Mucosa of rectum (tissue), 2 donors: ENCODE measurements at regions not wholly inside any gene's neighbourhood (a gene's known extent, or its start where the extent isn't known, plus 50 kb on each side); places are given as distances from the start of the nearest gene placed in this dataset.
"Not testable (repeated sequence)": the region's sequence is repeated elsewhere in the genome, so short reads cannot be mapped to it uniquely, and the experiment has no call there.

Experiments used
- H3K27ac ChIP-seq, 2 donors: one replicate each; pipeline ENCODE4 v1.7.0; 2013; ENCODE audit warnings: inconsistent platforms in 2 of 2, low read depth in 2 of 2, low read length in 2 of 2
- H3K27me3 ChIP-seq, 2 donors: one replicate each; pipeline ENCODE4 v1.7.0; 2013; ENCODE audit warnings: low read length in 2 of 2; ENCODE audit not compliant: control insufficient read depth in 2 of 2, insufficient read depth in 2 of 2
- H3K36me3 ChIP-seq, 2 donors: one replicate each; pipeline ENCODE4 v1.7.0; 2013; ENCODE audit warnings: low read length in 2 of 2; ENCODE audit not compliant: control insufficient read depth in 2 of 2, insufficient read depth in 2 of 2
- H3K4me1 ChIP-seq, 2 donors: one replicate each; pipeline ENCODE4 v1.7.0; 2013; ENCODE audit warnings: low read length in 2 of 2, mild to moderate bottlenecking in 1 of 2; ENCODE audit not compliant: control insufficient read depth in 2 of 2, insufficient read depth in 2 of 2
- H3K4me3 ChIP-seq, 2 donors: one replicate each; pipeline ENCODE4 v1.7.0; 2013; ENCODE audit warnings: low read length in 2 of 2
- H3K9ac ChIP-seq, 2 donors: one replicate each; pipeline ENCODE4 v1.7.0; 2013; ENCODE audit warnings: low read length in 2 of 2, low read depth in 1 of 2, mild to moderate bottlenecking in 1 of 2
- H3K9me3 ChIP-seq, 2 donors: one replicate each; pipeline ENCODE4 v1.7.0; 2013; ENCODE audit warnings: low read length in 2 of 2; ENCODE audit not compliant: control insufficient read depth in 2 of 2
- donor health status: healthy.
- donor health status: Normal muscosa, but diverticular disease.

DNA sequence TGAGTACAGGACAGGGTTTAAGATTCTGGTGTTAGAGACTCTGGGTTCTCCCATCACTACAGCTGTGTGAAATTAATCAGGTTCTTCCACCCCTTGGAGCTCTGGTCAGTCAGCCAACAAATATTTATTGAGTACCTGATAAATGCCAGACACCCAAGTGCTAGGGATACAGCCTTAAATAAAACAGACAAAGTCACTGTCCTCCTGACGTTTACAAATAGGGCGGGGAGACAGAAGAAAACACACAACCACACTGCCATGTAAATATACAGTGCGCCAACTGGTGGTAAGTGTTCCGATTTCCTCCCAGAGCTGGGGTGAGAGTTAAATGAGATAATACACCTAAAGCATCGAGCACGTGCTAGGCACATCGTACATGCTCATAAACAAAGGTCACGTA lies 121.0 kb downstream of the COPRS start:
- H3K4me1 ChIP-seq, result no peaks in the 10 kb centered on the region
- H3K4me3 ChIP-seq, result no peak overlapping the region
- no peak overlapping the region for H3K9ac ChIP-seq
- H3K9me3 ChIP-seq, result no peaks in the 10 kb centered on the region
- no peaks in the 10 kb centered on the region for H3K27me3 ChIP-seq
- no peak overlapping the region for H3K27ac ChIP-seq
- H3K36me3 ChIP-seq, result no peaks in the 10 kb centered on the region

DNA sequence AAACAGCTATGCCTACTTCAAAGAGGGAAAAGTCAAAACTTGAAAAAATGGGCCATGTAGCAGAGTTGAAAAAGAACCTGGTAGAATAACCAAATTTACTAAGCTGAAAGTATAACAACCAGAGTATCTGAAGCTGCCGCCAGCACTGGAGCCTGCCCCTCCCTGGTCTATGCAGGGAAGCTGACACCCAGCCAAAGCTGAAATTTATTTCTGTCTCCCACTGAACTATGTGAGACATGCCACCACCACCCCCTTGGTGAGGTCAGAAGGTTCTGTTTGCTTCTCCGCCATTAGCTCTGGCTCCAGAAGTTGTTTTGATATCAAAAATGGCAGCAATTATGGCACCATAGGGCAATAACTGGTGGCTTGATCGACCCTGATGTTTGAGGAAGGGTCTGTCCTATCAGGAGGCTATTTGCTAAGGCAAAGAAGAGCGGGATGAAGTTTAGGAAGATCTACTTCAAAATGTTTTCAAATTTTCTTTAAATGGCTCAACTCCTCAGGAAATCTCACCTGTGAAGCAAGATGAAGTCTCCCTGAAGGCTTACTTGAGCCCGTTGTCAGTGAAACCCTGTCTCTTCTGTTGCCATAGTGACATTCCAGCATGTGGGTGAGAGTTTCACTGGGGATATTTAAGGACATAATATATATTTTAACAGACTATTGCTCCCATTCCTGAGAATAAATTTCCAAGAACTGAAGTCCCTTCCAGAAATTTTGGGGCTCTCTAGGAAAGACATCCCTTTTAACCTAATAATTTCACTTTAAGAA lies 122.0 kb downstream of the COPRS start:
- H3K4me3 ChIP-seq, result no peak overlapping the region
- H3K4me1 ChIP-seq, result no peaks in the 10 kb centered on the region
- no peak overlapping the region for H3K27ac ChIP-seq

DNA sequence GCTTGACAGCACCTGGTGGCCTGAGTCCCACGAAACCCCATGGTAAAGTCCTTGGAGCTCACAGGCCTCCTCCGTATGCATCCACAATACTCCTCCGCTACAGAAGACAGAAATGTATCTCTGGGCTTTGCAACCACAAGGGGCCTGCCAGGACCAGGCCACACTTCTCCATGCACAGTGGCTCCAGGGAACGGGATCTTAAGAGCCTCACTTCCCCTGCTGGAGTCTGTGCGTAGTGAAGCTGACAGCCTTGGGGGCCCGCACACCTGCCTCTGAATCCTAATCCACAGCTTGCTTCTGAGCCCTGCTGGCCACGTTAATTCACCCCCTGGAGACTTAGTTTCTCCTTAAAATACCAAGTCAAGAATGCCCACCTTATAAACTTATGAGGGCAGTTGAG lies 125.7 kb downstream of the COPRS start:
- H3K4me1 ChIP-seq, result no peaks in the 10 kb centered on the region
- H3K36me3 ChIP-seq, result no peaks in the 10 kb centered on the region
- no peak overlapping the region for H3K9ac ChIP-seq
- no peaks in the 10 kb centered on the region for H3K9me3 ChIP-seq
- H3K27me3 ChIP-seq, result no peaks in the 10 kb centered on the region
- no peak overlapping the region for H3K4me3 ChIP-seq
- H3K27ac ChIP-seq, result no peak overlapping the region

More for the DNA sequence above, 122.0 kb downstream of the COPRS start:
- no peaks in the 10 kb centered on the region for H3K27me3 ChIP-seq
- H3K9me3 ChIP-seq, result no peaks in the 10 kb centered on the region
- no peak overlapping the region for H3K9ac ChIP-seq
- no peaks in the 10 kb centered on the region for H3K36me3 ChIP-seq

DNA sequence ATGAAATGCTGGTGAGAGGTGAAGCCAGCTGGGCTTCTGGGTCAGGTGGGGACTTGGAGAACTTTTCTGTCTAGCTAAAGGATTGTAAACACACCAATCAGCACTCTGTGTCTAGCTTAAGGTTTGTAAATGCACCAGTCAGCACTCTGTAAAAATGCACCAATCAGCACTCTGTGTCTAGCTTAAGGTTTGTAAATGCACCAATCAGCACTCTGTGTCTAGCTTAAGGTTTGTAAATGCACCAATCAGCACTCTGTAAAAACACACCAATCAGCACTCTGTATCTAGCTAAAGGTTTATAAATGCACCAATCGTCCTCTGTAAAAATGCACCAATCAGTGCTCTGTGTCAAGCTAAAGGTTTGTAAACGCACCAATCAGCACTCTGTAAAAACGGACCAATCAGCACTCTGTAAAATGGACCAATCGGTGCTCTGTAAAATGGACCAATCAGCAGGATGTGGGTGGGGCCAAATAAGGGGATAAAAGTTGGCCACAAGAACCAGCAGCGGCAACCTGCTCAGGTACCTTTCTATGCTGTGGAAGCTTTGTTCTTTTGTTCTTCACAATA lies 127.4 kb downstream of the COPRS start:
- H3K27me3 ChIP-seq, H3K4me3 ChIP-seq, H3K27ac ChIP-seq: not testable (repeated sequence)

DNA sequence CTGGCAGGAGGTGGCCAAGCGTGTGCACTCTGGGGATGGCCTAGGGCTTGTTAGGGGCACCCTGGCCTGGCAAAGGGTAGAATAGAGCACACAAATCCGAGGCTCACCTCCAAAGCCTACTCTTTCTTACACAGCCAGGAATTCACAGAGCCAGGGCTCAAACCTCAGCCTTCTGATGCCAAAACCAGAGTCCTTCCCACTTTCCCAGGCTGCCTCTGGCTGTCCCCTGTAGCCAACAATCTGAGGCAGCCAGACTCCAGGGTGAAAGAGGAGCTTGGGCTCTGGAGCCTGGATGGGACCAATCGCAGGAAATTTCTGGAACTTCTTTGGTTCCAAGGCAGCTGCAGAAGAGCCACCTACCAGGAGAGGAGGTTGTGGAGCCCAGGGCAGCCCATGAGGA lies 127.9 kb downstream of the COPRS start:
- H3K9me3 ChIP-seq, result no peaks in the 10 kb centered on the region
- no peak overlapping the region for H3K27ac ChIP-seq
- no peaks in the 10 kb centered on the region for H3K4me1 ChIP-seq
- H3K36me3 ChIP-seq, result no peaks in the 10 kb centered on the region
- H3K9ac ChIP-seq, result no peak overlapping the region
- no peaks in the 10 kb centered on the region for H3K27me3 ChIP-seq
- H3K4me3 ChIP-seq, result no peak overlapping the region

More for the DNA sequence above, 127.4 kb downstream of the COPRS start:
- H3K4me1 ChIP-seq, H3K36me3 ChIP-seq, H3K9me3 ChIP-seq, H3K9ac ChIP-seq: not testable (repeated sequence)

DNA sequence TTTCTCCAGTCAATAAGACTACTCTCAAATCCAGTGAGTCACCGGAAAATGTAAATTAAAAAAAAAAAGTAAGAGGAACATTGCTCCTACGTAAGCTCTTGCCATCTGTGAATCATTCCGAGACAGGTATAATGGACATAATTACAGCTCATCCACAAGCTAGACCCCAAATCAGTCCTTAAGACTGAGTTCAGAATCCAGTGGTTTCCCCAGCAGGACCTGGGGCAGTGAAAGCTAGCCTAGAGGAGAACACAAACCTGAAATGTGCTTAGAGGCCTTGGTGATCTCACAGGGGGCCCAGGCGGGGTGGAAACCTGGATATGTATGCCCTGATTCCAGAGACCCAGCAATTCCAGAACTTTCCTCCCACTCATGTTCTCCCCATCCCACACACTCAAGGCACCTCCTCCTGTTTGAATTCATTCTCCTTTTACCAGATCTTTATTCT lies 132.0 kb downstream of the COPRS start:
- no peaks in the 10 kb centered on the region for H3K27me3 ChIP-seq
- no peak overlapping the region for H3K9ac ChIP-seq
- no peaks in the 10 kb centered on the region for H3K36me3 ChIP-seq
- no peaks in the 10 kb centered on the region for H3K4me1 ChIP-seq
- H3K4me3 ChIP-seq, result no peak overlapping the region
- no peak overlapping the region for H3K27ac ChIP-seq
- no peaks in the 10 kb centered on the region for H3K9me3 ChIP-seq

DNA sequence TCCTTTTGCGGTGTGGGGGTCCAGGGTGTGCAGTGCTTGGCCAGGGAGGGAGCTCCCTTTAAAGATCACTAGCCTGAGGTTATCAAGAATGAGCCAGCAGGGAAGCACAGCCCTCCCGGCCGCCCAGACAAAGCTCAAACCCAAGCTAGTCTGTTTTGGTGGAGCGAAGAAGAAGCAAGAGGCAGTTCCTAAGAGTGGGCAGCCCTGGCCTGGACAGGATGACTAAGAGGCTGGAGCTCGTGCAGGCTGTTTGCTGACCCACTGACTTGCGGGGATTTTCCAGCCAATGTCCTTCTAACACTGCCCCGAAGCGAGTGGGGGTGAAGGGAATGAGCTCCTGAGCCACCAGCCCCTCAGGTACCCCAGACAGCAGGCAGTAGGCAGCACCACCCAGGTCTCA lies 134.4 kb downstream of the COPRS start:
- no peaks in the 10 kb centered on the region for H3K9me3 ChIP-seq
- no peaks in the 10 kb centered on the region for H3K36me3 ChIP-seq
- H3K27ac ChIP-seq, result no peak overlapping the region
- H3K9ac ChIP-seq, result no peak overlapping the region
- no peaks in the 10 kb centered on the region for H3K4me1 ChIP-seq
- no peaks in the 10 kb centered on the region for H3K27me3 ChIP-seq
- no peak overlapping the region for H3K4me3 ChIP-seq

DNA sequence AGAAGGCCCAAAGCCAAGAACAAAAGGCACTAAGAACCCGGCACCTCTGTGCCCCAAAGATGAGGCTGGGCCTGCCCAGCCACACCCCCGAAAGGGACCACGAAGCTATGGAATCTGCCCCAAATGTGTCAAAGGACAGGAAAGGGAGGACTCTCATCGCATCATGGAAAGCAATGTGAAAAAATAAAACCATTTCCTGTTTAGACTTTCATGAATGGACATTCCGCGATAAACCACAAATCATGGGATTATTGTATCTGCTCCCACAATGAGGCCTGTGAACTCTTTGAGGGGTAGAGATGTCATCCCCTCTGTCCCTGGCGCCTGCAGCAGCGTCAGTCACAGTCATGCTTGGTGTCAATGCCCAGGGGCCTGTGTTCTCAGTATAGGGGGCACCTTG lies 135.0 kb downstream of the COPRS start:
- Histone ChIP-seq H3K9me3 (no peaks in the 10 kb centered on the region), H3K27me3 (no peaks in the 10 kb centered on the region), H3K4me1 (no peaks in the 10 kb centered on the region), H3K36me3 (no peaks in the 10 kb centered on the region), H3K27ac (no peak overlapping the region), H3K9ac (no peak overlapping the region), H3K4me3 (no peak overlapping the region)

DNA sequence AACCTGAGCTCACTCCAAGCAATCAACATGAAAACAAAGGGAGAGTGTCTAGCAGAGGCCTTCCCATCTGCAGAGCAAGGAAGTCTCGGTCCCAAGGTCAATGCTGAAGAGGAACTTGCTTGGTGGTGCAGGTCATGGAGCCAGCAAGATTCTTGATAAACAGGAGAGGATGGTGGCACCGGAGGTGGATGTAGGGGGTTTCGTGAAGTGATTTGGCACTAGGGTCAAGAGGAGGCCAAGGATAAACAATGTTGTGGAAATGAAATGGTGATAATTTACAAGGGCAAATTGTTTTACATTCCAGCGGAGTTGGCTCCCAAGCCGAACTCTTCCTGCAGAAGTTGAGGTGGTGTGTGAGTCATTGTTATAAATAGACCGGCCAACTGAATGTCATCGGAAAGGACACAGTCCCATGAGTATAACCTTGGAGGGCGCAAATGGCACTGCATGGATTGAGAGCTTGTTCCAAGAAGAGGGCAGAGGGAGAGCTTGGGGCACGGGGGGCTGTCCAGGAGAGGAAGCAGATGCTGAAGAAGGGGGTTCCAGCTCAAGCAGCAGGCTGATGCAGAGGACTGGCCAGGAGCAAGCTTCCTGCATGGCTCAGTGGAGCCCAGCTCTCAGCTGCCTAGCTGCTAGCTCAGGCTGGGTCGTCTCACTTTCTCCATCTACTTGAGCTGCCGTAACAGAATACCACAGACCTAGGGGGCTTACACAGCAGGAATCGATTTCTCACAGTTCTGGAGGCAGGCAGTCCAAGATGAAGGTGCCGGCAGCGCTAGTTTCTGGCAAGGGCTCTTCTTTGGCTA lies 136.6 kb downstream of the COPRS start:
- Histone ChIP-seq H3K9ac (no peak overlapping the region), H3K36me3 (no peaks in the 10 kb centered on the region), H3K4me3 (no peak overlapping the region), H3K27ac (no peak overlapping the region), H3K4me1 (no peaks in the 10 kb centered on the region), H3K27me3 (no peaks in the 10 kb centered on the region), H3K9me3 (no peaks in the 10 kb centered on the region)

DNA sequence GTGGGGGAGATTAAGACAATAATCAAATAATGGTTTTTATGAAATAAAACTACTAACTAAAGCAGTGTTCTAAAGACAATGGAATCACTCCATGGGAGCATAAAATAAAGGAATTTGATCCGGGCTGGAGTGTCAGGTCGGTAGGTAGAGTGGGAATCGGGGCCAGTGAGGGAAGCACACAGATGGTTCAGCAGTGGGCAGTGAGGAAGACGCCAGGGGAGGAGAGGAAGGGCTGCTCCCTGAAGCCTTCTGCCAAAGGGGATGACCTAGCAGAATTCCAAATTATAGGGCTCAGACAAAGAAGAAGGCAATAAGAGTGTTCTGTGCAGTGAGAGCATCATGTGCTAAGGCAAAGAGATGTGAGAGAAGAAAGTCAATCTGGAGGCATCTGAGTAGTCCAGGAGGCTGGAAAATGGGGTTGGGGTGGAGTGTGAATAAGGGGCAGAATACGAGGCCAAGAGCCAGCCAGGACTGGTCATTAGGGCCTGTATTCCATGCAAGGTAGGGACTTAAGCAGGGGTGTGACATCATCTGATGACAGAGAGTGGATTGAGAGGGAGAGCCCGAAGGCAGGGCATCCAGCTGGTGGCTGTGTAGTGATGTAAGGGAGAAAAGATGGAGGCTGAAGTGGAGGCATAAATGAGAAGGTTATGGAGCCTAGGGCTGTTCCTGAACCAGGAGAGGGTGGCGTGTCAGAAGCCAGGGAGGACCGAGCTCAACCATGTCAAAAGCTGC lies 137.6 kb downstream of the COPRS start:
- Histone ChIP-seq H3K9me3 (no peaks in the 10 kb centered on the region), H3K9ac (no peak overlapping the region), H3K27ac (no peak overlapping the region), H3K36me3 (no peaks in the 10 kb centered on the region), H3K4me3 (no peak overlapping the region), H3K4me1 (no peaks in the 10 kb centered on the region), H3K27me3 (no peaks in the 10 kb centered on the region)
